HT1080 (cell line): ENCODE measurements at regions not wholly inside any gene's neighbourhood (a gene's known extent, or its start where the extent isn't known, plus 50 kb on each side); places are given as distances from the start of the nearest gene placed in this dataset.
"Not testable (repeated sequence)": the region's sequence is repeated elsewhere in the genome, so short reads cannot be mapped to it uniquely, and the experiment has no call there.

Experiments used
- DNase-seq: peaks from one replicate; pipeline ENCODE4 v3.0.0-alpha.2; 2015; ENCODE audit warnings: low read depth

- no peak for DNase-seq
These were observed 73.8 kb downstream of the SLC25A46 start for GRCh38 chr5:110812639-110813038.

- peak; percentile 7 for DNase-seq
These were observed 77.3 kb downstream of the SLC25A46 start for GRCh38 chr5:110815916-110816605.

- no peak for DNase-seq
These were observed 78.7 kb downstream of the SLC25A46 start for GRCh38 chr5:110817459-110817858.

GRCh38 chr5:110823571-110823970 is 84.8 kb downstream of the SLC25A46 start:
- no peak for DNase-seq

- DNase-seq, result no peak
These were observed 86.2 kb downstream of the SLC25A46 start for GRCh38 chr5:110824936-110825441.

GRCh38 chr5:110832683-110833082 is 93.9 kb downstream of the SLC25A46 start:
- DNase-seq, result no peak

GRCh38 chr5:110834933-110835332 is 96.1 kb downstream of the SLC25A46 start:
- not testable (repeated sequence) for DNase-seq

- DNase-seq, result no peak
These were observed 98.0 kb downstream of the SLC25A46 start for GRCh38 chr5:110836851-110837250.

GRCh38 chr5:110838357-110838756 is 99.5 kb downstream of the SLC25A46 start:
- not testable (repeated sequence) for DNase-seq

- no peak for DNase-seq
These were observed 100.2 kb downstream of the SLC25A46 start for GRCh38 chr5:110838961-110839360.

GRCh38 chr5:110840347-110840960 is 101.6 kb downstream of the SLC25A46 start:
- DNase-seq, result no peak

GRCh38 chr5:110841137-110841536 is 102.3 kb downstream of the SLC25A46 start:
- DNase-seq, result no peak

GRCh38 chr5:110842948-110843347 is 104.1 kb downstream of the SLC25A46 start:
- DNase-seq, result no peak

GRCh38 chr5:110844251-110844650 is 105.4 kb downstream of the SLC25A46 start:
- no peak for DNase-seq

- DNase-seq, result no peak
These were observed 107.7 kb downstream of the SLC25A46 start for GRCh38 chr5:110846398-110847001.

GRCh38 chr5:110851357-110851756 is 112.5 kb downstream of the SLC25A46 start:
- DNase-seq, result peak; percentile 17

GRCh38 chr5:110852053-110852452 is 113.2 kb downstream of the SLC25A46 start:
- DNase-seq, result no peak

GRCh38 chr5:110852541-110852940 is 113.7 kb downstream of the SLC25A46 start:
- no peak for DNase-seq

GRCh38 chr5:110853267-110853666 is 114.5 kb downstream of the SLC25A46 start:
- no peak for DNase-seq

- no peak for DNase-seq
These were observed 115.4 kb downstream of the SLC25A46 start for GRCh38 chr5:110854200-110854599.

- no peak for DNase-seq
These were observed 117.2 kb downstream of the SLC25A46 start for GRCh38 chr5:110855961-110856360.

- peak; percentile 59 for DNase-seq
These were observed 126.7 kb downstream of the SLC25A46 start for GRCh38 chr5:110865400-110866094.
